ENCODE measurements at regions not wholly inside any gene's neighbourhood (a gene's known extent, or its start where the extent isn't known, plus 50 kb on each side); places are given as distances from the start of the nearest gene placed in this dataset.
"Not testable (repeated sequence)": the region's sequence is repeated elsewhere in the genome, so short reads cannot be mapped to it uniquely, and the experiment has no call there.

DNA sequence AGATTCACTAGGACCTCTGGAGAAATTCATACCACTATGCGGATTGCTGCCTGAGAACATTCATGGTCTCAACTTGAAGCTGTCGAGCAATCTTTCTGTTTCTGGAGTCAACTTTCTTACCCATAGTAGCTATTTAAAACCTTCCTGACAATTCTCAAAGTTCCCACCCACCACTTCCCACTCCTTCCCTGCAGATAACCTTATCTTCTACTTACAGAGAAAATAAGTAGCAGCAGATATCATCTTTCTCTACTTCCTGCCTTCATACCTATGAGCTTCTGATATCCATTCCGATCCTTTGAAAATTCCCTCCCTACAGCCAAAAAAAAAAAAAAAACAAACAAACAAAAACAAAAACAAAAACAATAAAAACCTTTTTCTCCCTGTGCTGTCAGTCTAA is 81.2 kb upstream of the CYRIA start:
- no peak for DNase-seq

DNA sequence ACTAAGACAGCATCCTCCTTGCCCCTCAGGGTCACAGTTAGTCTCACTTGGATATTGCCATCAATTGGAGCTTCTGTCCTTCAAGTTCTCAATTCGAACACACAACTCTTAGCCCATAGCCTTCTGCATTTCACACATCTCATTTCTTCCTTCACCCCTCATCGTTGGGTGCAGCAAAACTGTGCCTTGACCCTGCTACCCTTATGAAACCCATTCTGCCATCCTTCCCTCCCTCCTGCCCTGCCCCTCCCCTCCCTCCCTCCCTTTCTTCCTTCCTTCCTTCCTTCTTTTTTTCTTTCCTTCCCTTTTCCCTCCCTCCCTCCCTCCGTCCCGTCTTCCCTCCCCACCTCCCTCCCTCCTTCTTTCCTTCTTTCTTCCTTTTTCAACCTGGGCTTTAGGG is 80.7 kb upstream of the CYRIA start:
- DNase-seq: no peak

DNA sequence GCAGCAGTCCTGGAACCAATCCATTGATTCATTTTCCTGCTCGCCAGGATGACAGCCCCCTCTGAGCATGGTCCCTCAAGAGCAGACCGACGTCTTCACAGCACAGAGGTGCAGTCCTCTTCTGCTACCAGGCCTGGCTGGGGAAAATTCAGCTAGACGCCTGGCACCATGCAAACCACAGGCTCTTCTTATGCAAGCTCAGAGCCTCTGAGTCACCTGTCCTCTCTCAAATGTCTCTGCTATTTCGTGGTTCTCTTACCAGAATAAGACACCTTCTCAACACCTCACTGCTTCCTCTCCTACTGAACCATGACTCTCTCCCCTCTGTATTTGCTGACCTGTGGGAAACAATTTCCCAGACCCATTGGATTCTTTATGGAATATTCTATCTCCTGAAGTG is 79.8 kb upstream of the CYRIA start:
- DNase-seq: no peak

DNA sequence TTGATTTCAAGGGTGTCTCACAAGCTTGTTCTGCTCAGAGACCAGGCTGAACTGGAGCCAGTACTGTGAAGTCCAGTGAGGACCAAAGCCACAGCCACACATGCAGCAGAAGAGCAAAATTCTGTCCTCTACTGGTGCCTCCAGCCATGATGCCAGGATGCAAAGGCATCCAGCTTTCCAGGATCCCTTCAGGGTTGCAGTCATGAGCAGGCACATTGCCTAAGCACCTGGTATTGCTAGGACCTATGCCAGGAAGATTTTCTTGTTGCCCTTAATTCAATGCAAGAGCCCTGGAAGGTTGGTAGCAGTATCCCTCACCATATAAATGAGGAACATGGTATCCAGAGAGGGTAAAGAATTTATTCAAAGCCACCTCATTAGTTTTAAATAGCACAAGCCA is 78.9 kb upstream of the CYRIA start:
- DNase-seq: no peak

DNA sequence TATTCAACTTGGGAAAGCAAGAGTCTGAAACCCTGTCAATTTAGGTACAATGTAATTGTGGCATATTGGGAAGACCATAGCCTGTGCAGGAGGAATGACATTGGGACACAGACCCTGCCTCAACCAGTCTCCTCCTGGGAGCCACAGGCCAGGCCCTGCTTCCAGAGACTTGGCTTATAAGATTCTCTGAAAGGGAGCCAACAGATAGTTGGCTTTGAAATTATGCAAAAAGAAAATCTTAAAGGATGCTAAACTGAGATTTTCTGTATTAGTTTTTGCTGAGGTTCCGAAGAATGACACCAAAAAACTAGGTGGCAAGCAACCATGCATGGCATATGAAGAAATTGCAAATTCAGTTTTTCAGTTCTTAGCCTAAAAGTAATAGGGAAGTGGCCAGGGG is 76.4 kb upstream of the CYRIA start:
- no peak for DNase-seq

DNA sequence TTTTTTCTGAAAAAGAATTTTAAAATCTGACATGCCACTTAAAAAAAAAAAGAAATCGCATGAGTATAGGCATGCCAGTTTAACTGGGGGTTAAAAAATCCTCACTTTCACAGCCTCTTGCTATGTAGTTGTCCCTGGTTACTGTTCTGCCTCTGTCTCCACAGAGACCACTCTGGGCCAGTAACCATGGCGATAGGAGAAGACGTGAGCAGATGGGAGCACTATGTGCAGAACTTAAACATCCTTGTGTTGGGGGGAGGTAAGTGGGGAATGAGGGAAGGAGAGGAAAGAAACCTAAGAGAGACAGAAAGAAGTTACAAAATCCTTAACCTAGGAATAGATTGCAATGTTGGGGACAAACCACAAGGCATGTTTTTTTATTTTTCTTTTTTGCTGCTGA is 75.9 kb upstream of the CYRIA start:
- no peak for DNase-seq

DNA sequence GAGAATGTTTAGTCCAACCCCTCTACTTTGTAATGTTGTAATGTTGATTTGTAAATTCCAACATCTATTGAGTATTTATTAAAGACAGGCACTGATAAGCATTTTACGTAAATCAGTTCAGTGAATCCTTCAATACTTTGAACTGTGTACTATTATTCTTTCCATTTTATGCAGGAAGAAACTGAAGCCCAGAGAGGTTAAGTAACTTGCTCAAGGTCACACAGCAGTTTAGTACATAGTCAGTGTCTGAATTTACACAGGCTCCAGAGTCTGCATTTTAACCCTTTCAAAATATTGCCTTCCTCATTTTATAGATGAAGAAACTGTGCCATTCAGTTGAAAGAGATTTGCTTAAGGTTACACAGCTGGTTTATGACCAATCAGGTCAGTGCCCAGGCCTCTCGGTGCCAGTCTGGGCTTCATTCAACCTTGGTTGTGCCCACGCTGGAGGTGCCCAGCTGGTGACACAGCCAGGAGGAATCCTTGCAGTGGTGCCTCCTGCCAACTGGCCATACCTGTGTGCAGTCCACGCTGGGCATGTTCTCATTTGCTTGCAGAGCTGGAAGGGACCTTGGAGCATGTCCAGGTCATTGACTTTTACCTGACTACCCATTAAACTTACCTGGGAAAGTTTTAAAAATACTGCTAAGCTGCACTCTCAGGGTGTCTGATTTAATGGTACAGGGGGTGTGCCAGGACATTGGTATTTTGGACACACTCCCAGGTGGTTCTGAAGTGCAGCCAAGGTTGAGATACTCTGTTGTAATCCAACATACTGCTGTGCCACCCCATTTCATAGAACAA is 74.3 kb upstream of the CYRIA start:
- DNase-seq: no peak

DNA sequence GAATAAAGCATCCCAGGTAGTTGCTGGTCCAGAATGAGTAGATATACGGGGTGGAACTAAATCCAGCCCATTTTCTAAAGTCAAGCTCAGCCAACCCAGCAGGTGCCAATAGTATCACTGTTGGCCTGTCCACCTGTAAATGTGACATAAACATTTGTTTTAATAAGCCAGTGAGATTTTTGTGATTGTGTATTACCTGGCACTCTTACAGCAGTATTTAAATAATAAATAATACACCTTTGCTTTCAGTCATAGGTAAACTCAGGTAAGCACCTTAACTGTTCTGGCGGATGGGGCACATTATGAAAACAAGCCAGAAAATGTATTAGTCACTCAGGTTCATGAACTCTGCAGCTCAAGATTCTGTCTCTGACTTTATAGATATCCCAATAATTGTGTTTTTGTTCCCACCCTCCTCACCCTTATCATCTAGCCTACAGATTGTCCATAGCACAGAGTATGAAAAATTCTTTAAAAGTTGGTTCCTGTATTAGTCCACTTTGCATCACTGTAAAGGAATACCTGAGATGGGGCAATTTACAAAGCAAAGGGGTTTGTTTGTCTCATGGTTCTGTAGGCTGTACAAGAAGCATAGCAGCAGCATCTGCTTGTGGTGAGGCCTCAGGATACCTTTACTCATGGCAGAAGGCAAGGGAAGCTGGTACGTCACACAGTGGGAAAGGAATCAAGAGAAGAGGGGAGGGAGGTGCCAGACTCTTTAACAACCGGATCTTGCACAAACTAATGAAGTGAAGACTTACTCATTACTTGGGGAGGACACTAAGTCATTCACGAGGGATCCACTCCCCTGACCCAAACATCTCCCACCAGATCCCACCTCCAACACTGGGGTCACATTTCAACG is 73.0 kb upstream of the CYRIA start:
- no peak for DNase-seq

DNA sequence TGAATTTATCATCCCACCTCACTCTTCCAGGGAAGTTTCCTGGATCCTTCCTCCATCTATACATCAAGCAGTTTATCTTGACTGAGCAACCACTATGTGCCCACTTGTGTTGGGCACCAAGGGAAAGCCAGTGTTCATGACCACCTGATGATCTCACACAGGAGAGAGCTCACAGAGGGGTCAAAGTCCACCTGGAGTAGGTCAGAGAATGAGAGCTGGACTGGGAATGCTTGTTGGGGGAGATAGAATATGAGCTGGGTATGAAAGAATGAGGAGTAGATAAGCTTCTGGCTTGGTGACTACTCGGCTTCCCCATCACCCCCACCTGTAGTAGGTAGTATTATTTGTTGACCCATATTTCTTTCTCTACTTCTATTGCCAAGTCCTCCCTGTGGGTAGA is 72.2 kb upstream of the CYRIA start:
- no peak for DNase-seq

DNA sequence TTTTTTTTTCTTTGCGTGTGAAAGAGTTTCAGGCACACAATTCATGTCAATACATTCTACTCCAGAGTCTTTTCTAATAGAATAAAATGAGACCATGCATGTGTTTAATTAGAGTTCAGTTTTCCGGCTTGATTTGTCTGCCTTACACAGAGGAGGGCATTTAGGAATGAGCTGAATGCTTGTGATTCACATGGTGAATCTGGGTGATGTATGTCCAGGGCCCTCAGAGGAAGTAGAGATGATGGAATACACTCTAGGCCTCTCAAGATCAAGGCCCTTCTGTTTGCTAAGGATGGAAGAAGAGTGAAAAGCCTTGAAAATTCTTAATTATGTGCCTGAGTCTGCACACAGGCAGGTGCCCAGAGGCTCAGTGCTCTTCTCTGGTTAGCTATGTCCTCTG is 71.0 kb upstream of the CYRIA start:
- no peak for DNase-seq

DNA sequence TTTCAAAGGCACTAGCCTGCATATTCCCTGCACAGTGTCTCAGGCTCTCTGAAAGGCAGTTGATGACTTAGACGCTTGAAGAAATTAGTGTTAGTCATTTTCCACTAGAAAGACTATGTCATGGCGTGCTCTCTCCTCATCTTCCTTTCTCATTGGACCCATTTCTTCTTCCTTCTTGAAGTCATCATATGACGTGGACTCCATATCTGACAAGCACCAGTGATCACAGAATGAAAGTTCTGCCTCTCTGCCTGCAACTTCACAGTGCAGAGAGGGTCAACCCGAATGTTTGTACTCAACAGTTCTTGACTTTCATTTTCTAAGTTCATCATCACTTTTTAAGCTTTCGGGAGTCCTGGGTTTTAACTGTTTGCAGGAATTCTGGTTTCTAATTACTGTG is 63.7 kb upstream of the CYRIA start:
- no peak for DNase-seq

DNA sequence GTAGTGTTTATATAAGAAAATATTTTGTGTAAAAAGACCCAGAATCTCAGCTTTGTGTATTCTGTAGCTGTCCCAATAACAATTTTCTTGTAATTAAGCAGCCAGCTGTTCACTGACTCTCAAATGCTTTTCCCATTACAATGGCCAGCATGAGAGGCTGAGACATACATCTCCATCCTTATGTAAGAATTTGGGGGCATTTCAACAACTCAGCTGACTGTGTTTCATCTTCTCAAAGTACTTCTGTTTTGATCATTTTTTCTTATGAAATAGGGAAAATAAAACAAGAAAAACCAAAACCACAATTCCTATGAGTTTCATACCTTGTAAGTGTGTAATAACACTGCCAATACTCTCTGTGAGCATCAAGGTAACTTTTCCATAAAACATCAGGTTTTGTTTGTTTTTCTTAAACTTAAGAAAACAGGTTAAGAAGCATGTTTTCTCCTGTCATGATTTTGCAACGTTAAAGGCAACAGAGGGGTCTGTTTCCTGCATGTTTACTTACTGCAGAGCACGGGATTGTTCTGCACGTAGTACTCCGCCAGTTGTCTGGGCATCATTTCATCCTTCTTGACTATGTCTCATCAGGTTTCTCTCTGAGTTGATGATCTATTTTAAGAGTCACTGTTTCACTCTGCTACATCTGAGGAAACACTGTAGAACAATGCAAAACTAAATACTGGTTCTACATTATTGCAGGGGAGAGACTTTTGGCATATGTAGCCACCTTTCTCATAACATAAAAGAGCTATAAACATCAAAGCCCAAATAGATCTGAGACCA is 62.9 kb upstream of the CYRIA start:
- no peak for DNase-seq

DNA sequence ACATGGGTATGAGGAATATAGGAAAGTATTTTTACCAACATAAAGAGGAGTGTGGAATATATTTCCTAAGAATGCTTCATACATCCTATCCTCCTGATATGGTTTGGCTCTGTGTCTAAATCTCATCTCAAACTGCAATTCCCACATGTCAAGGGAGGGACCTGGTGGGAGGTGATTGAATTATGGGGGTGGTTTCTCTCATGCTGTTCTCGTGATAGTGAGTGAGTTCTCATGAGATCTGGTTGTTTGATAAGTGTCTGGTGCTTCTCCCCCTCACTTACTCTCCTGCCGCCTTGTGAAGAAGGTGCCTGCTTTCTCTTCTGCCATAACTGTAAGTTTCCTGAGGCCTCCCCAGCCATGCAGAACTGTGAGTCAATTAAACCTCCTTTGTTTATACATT is 62.2 kb upstream of the CYRIA start:
- DNase-seq: not testable (repeated sequence)

DNA sequence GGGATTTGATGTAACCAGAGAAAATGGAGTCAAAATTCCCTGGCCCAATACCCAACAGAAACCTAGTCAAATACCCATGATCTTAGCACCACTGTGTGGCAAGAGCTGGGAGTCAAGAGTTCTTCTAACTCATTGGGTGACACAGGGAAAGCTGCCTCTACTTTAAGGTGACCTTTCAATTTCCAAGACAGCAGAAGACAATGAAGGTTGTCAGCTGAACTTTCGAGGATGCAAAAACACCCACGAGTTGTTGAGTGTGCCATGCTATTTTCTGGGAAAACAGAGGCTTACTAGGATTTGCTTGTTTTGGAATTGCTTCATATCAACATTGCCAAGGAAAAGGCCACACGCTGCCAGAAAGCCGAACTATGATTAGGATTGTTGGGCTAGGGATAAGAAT is 61.6 kb upstream of the CYRIA start:
- DNase-seq: no peak

DNA sequence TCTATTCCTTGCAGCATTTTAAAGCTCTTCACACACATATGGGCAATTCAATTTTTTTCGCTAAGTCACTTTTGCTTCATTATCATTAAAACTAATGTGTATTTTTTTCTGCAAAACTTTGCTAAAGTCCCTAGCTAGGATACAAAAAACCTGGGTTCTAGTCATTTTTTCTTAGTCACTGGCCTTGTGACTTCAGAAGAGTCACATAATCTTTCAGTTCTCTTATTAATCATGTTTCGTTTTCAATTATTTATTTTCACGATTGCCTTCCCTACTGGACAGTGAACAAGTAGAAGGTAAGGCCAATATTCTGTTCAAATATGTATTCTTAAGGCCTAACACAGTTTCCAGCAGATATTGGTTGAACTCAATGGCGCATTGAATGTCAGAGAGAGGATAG is 60.9 kb upstream of the CYRIA start:
- DNase-seq: no peak

DNA sequence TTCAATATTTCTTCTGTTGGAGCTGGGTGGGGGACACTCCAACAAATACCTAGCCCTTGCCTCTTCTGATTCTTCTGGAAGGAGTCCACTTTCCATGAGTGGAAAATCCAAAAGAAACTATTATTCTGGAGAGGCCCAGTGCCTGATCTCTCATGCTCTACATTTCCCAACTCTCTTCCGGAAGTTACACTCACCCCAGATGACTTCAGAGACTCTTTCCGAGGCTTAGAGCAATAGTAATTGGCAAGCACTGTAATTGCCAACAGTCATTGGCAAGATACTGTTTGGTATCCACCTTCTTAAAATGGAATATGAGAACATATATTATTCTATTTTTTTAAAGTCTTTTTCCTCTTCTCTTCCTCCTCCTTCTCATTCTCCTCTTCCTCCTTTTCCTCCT is 60.5 kb upstream of the CYRIA start:
- no peak for DNase-seq

DNA sequence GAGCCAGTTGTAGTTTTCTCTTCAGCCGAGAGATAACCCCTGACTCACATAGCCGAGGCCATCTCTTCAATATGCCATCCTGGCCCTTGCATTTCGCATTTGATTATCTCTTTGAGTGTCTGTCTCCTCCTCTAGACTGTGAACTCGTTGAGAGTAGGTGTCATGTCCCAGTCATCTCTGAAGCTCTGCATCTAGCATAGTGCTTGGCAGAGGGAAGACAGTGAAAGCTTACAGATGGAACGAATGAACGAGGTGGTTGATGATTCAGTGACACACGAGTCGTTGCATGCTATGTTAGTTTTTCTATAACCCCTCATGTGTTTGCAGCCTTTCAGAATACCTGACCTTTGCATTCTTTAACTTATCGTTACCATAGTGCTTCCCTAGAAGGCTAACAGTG is 59.9 kb upstream of the CYRIA start:
- no peak for DNase-seq

DNA sequence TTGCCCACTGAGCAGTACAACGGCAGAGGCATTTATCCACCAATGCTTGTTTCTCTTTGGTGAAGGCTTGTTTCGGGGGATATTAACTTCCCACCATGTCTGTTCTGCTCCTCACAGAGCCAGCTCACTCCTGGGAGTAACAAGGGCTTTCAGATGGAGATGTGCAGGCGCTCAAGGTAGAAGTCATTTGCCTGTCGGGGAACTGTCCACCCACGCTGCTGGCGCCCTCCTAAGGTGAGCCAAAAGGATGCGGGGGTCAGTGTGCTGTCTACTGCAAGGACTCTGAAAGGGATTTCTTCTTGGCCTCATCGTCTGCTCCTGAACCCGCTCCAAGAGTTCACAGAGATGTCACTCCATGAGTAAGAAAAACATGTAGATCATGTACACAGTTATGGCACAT is 57.0 kb upstream of the CYRIA start:
- DNase-seq: no peak

DNA sequence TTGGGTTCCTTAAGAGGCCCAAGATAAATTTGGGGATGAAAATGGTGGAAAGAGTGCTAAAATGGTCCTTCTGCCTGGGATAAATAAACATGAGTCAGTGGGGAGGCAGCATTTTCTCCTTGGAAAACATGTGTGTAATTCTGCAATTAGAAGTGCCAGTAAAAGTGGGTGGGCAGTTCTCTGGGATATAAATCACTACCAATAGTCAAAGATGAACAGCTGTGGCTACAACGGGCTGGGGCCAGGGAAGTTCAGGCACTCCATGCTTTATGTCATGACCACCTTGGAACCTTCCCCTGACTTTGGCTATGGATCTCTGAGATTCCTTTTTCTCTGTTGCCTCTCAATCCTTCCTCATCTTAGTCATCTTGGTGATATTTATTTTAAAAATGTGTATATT is 56.5 kb upstream of the CYRIA start:
- no peak for DNase-seq

DNA sequence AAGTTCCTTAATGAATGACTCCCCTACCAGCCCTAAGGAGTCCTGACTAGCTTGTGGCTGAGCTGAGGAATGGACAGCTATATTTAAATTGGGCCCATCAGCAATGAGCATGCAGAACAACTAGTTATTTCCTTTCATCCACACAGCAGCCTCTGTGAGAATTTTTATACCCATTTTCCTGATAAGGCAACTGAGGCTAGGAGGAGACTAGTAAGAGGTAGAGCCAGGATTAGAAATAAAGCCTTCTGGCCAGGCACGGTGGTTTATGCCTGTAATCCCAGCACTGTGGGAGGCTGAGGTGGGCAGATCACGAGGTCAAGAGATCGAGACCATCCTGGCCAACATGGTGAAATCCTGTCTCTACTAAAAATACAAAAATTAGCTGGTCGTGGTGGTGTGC is 55.9 kb upstream of the CYRIA start:
- not testable (repeated sequence) for DNase-seq

DNA sequence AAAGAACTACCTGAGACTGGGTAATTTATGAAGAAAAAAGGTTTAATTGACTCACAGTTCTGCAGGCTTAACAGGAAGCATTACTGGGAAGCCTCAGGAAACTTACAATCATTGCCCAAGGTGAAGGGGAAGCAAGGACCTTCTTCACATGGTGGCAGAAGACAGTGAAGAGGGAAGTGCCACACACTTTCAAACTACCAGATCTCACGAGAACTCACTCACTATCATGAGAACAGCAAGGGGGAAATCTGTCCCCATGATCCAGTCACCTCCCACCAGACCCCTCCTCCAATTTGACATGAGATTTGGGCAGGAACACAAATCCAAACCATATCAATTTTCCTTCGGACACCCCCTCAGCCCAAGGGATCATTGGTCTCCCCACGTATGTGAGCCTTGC is 55.1 kb upstream of the CYRIA start:
- not testable (repeated sequence) for DNase-seq

DNA sequence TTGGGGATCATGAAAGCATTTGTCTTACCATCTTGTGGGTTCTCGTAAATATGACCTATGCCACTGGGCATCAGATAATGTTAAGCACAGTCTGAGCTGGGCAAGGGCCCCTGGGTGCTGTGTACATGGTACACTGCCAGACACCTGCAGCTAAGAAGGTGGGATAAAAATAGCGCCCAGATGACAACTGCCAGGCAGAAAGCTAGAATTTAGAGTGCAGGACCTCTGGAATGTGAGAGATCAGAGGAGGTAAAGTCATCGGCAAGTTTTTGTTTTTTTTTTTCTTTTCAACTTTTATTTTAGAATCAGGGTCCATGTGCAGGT is 53.8 kb upstream of the CYRIA start:
- DNase-seq: no peak

DNA sequence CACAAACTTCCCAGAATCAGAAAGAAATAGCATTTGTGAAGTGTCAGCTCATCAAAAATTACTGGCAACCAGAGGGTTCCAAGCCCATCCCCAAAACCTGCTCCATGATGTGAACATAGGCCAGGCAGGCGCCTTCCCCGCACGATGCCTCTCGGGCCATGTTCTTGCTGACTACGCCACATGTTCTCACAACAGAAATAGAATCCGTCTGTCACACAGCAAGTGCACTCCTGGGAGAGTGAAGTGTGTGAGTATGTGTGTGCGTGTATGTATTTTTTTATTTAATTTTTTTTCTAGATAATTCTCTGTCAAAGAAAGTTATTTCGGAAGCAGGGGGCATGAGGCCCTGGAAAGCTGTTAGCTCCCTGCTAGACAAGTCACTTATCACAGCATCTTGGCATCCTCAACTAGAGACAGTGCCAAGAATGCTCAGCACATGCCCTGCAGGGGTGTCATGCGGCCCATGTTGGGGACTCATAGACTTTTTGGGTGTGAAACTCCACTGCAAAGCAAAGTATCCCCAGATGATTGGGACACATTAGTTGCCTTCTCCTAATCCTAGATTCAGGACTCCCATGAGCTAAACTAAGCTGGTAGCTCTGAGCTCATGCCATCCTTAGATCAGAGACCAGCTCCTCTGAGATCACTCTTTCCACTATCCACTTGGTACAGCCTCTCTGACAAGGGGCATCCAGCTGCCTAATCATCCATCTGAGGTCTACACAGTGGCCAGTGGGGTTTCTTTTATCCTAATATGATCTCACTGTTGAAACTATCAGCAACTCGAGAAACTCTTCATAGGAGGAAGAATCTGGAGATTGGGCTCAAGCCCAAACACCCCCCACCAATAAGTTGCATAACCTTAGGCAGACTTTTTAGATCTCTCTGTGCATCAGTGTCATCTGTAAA is 53.2 kb upstream of the CYRIA start:
- no peak for DNase-seq

Data from fibroblast of skin of right biceps (primary cell).